ENCODE measurements at regions not wholly inside any gene's neighbourhood (a gene's known extent, or its start where the extent isn't known, plus 50 kb on each side); places are given as distances from the start of the nearest gene placed in this dataset.

GRCh38 chr5:148933903-148934432, 107.6 kb downstream of the ADRB2 start:
- Histone ChIP-seq H3K4me1 (ENCODE audit: control insufficient read depth, insufficient read depth, low read length) (no peaks in the 10 kb centered on the region), H3K36me3 (ENCODE audit: control insufficient read depth in 2 of 2, insufficient read depth in 1 of 2, low read length in 2 of 2) (no peaks in the 10 kb centered on the region), H3K27ac (ENCODE audit: extremely low read depth, low read depth, low read length) (no peak overlapping the region), H3K4me3 (ENCODE audit: low read depth, low read length) (no peak overlapping the region), H3K9me3 (ENCODE audit: control insufficient read depth, insufficient read depth, low read depth, low read length) (no peaks in the 10 kb centered on the region)
- ChIA-PET POLR2A (no interaction called here), CTCF (interaction anchor here (0.6 kb wide), 1 partner anchor 190 kb away, joined by 4 read pairs; no protein-coding TSS in a partner anchor)
- no peak for TF ChIP-seq ZNF362 (tag by site-specific recombination; IDR thresholded peaks at IDR 0.05)
- no peak for TF ChIP-seq ZNF248 (tag by site-specific recombination; IDR thresholded peaks at IDR 0.05)
- TF ChIP-seq REST (tag by site-specific recombination; IDR thresholded peaks at IDR 0.05): no peak
- TF ChIP-seq ZNF785 (tag by site-specific recombination; IDR thresholded peaks at IDR 0.05): no peak
- TF ChIP-seq ZNF138 (tag by site-specific recombination; IDR thresholded peaks at IDR 0.05; ENCODE audit: borderline replicate concordance): no peak
- TF ChIP-seq ZBTB7A (tag by site-specific recombination; IDR thresholded peaks at IDR 0.05; ENCODE audit: low read depth): no peak
- no peak for TF ChIP-seq ZNF23 (tag by site-specific recombination; IDR thresholded peaks at IDR 0.05; ENCODE audit: borderline replicate concordance)
- TF ChIP-seq ZNF19 (tag by site-specific recombination; IDR thresholded peaks at IDR 0.05; ENCODE audit: low read depth): no peak
- TF ChIP-seq ZNF660 (tag by site-specific recombination; IDR thresholded peaks at IDR 0.05): no peak
- TF ChIP-seq ZNF580 (tag by site-specific recombination; IDR thresholded peaks at IDR 0.05): no peak
- TF ChIP-seq ZNF169 (tag by site-specific recombination; IDR thresholded peaks at IDR 0.05): no peak
- no peak for TF ChIP-seq ZNF707 (tag by site-specific recombination; IDR thresholded peaks at IDR 0.05)
- TF ChIP-seq ZNF701 (tag by site-specific recombination; IDR thresholded peaks at IDR 0.05): no peak
- TF ChIP-seq ZNF830 (tag by site-specific recombination; IDR thresholded peaks at IDR 0.05; ENCODE audit: low read depth): no peak
- no peak for TF ChIP-seq ZNF239 (tag by site-specific recombination; IDR thresholded peaks at IDR 0.05)
- no peak for TF ChIP-seq PRDM4 (tag by site-specific recombination; IDR thresholded peaks at IDR 0.05)
- TF ChIP-seq KLF16 (tag by site-specific recombination; IDR thresholded peaks at IDR 0.05): no peak
- no peak for TF ChIP-seq ZNF670 (tag by site-specific recombination; IDR thresholded peaks at IDR 0.05; ENCODE audit: low read depth)
- no peak for TF ChIP-seq ZNF677 (tag by site-specific recombination; IDR thresholded peaks at IDR 0.05)

Measured in HEK293 (cell line).